BJ (cell line): ENCODE measurements at regions not wholly inside any gene's neighbourhood (a gene's known extent, or its start where the extent isn't known, plus 50 kb on each side); places are given as distances from the start of the nearest gene placed in this dataset.

Experiments used
- CTCF ChIA-PET: fragments of 350-600 bp; formaldehyde crosslinking; extraction: SDS; loops from one replicate; lab custom pipeline; 2021; ENCODE audit warnings: antibody characterized with exemption, inconsistent platforms; lab: Yijun Ruan, JAX
- POLR2A ChIA-PET: fragments of 300-600 bp; sonication (Branson Sonifier 250); formaldehyde crosslinking; extraction: SDS; loops from one replicate; lab custom pipeline; 2021; ENCODE audit warnings: antibody characterized with exemption; lab: Charles Lee
- DNase-seq: peaks from one replicate; pipeline ENCODE4 v3.0.0-alpha.2; 2011; ENCODE audit warnings: low read depth
- H3K27me3 ChIP-seq: 2 replicates; pipeline ENCODE4 v1.6.0; 2011; ENCODE audit warnings: low read length; ENCODE audit not compliant: control insufficient read depth, insufficient read depth
- H3K36me3 ChIP-seq: 2 replicates; pipeline ENCODE4 v1.5.1; 2011; ENCODE audit warnings: low read length; ENCODE audit not compliant: control insufficient read depth, insufficient read depth
- H3K4me3 ChIP-seq: 2 replicates; pipeline ENCODE4 v1.5.1; 2011; ENCODE audit warnings: low read depth, mild to moderate bottlenecking, control low read depth, low read length
- TF ChIP-seq, protein P1 (sequence below): IDR thresholded peaks from 2 replicates; pipeline ENCODE4 v1.5.1; 2011; ENCODE audit warnings: low read depth, mild to moderate bottlenecking, control low read depth, inconsistent platforms, low read length, moderate library complexity; ENCODE audit not compliant: insufficient read depth

- H3K4me3 ChIP-seq: no peak overlapping the region
- no peaks in the 10 kb centered on the region for H3K27me3 ChIP-seq
- ChIA-PET CTCF (no interaction called here), POLR2A (no interaction called here)
- TF ChIP-seq, protein P1, sequence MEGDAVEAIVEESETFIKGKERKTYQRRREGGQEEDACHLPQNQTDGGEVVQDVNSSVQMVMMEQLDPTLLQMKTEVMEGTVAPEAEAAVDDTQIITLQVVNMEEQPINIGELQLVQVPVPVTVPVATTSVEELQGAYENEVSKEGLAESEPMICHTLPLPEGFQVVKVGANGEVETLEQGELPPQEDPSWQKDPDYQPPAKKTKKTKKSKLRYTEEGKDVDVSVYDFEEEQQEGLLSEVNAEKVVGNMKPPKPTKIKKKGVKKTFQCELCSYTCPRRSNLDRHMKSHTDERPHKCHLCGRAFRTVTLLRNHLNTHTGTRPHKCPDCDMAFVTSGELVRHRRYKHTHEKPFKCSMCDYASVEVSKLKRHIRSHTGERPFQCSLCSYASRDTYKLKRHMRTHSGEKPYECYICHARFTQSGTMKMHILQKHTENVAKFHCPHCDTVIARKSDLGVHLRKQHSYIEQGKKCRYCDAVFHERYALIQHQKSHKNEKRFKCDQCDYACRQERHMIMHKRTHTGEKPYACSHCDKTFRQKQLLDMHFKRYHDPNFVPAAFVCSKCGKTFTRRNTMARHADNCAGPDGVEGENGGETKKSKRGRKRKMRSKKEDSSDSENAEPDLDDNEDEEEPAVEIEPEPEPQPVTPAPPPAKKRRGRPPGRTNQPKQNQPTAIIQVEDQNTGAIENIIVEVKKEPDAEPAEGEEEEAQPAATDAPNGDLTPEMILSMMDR: no peak
- DNase-seq: no peak
- H3K36me3 ChIP-seq: no peaks in the 10 kb centered on the region
These were observed 108.1 kb downstream of the OLFM4 start for GRCh38 chr13:53136554-53137215.

- no peak overlapping the region for H3K4me3 ChIP-seq
- CTCF ChIA-PET: no interaction called here
- DNase-seq: peak; percentile 44
These were observed 109.2 kb downstream of the OLFM4 start for GRCh38 chr13:53137779-53138178.

GRCh38 chr13:53138376-53139036 is 109.9 kb downstream of the OLFM4 start:
- Histone ChIP-seq H3K27me3 (no peaks in the 10 kb centered on the region), H3K4me3 (no peak overlapping the region), H3K36me3 (no peaks in the 10 kb centered on the region)
- POLR2A ChIA-PET: no interaction called here
- TF ChIP-seq, protein P1: no peak
- CTCF ChIA-PET: no interaction called here
- DNase-seq: peak; percentile 11

More at GRCh38 chr13:53137779-53138178, 109.2 kb downstream of the OLFM4 start:
- TF ChIP-seq, protein P1: no peak
- no peaks in the 10 kb centered on the region for H3K27me3 ChIP-seq
- POLR2A ChIA-PET: no interaction called here
- H3K36me3 ChIP-seq: no peaks in the 10 kb centered on the region

DNA sequence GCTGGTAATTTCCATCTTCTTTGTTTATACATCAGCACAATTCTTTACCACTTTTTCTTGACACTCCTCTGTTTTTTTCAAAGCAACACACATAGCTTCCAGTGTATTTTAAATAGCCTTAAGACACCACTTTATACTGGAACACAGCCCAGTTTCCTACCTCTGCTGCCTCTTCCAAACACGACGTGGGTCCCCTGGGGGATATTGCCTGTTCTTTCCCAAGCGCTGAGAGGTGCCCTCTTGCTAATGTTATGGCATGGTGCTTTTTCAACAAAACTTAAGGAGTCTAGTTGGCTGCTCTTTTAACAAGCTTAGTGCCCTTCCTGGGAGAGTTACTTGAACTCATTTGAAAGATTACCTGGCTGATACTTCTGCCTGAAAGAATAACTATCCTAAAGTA is 112.7 kb downstream of the OLFM4 start:
- TF ChIP-seq, protein P1: no peak
- Histone ChIP-seq H3K36me3 (no peaks in the 10 kb centered on the region), H3K4me3 (no peak overlapping the region), H3K27me3 (no peaks in the 10 kb centered on the region)
- DNase-seq: no peak
- ChIA-PET CTCF (interaction anchor here (0.7 kb wide), 1 partner anchor 174 kb away, joined by 3 read pairs; no protein-coding TSS in a partner anchor), POLR2A (no interaction called here)

- TF ChIP-seq, protein P1: no peak
- Histone ChIP-seq H3K36me3 (no peaks in the 10 kb centered on the region), H3K4me3 (no peak overlapping the region), H3K27me3 (no peaks in the 10 kb centered on the region)
- ChIA-PET CTCF (interaction anchor here (1.2 kb wide), 1 partner anchor 174 kb away, joined by 3 read pairs; no protein-coding TSS in a partner anchor), POLR2A (no interaction called here)
- DNase-seq: no peak
These were observed 113.7 kb downstream of the OLFM4 start for GRCh38 chr13:53142306-53142705.
